Psoas muscle (tissue), 7 donors: ENCODE measurements at regions not wholly inside any gene's neighbourhood (a gene's known extent, or its start where the extent isn't known, plus 50 kb on each side); places are given as distances from the start of the nearest gene placed in this dataset.

ENCODE experiments used
- ATAC-seq, 4 donors: fragments of 200-7000 bp; cut with Tn5 transposase; one replicate each; pipeline ENCODE4 v1.9.1; 2020; ENCODE audit warnings: moderate library complexity in 3 of 4, mild to moderate bottlenecking in 2 of 4
- DNase-seq, 2 donors: peaks; one replicate each; pipeline ENCODE4 v3.0.0-alpha.2; 2020
- H3K27ac ChIP-seq: fragments of 200-600 bp; one replicate; pipeline ENCODE4 v1.8.0; 2022
- H3K27me3 ChIP-seq, 3 donors: fragments of 200-600 bp in 1 of 3; one replicate each; pipeline versions ENCODE4 v1.6.1 to v1.8.0; 2013 to 2022; ENCODE audit warnings: low read length in 2 of 3, mild to moderate bottlenecking in 2 of 3, moderate library complexity in 1 of 3; ENCODE audit not compliant: insufficient read depth in 3 of 3
- H3K36me3 ChIP-seq, 2 donors: fragments of 200-600 bp in 1 of 2; one replicate each; pipeline versions ENCODE4 v1.6.1 to v1.8.0; 2013 to 2022; ENCODE audit warnings: low read depth in 1 of 2, mild to moderate bottlenecking in 1 of 2, moderate library complexity in 1 of 2; ENCODE audit not compliant: insufficient read depth in 1 of 2
- H3K4me1 ChIP-seq: fragments of 200-600 bp; one replicate; pipeline ENCODE4 v1.8.0; 2022
- H3K4me3 ChIP-seq: fragments of 200-600 bp; one replicate; pipeline ENCODE4 v1.8.0; 2022; ENCODE audit warnings: mild to moderate bottlenecking
- H3K9me3 ChIP-seq: fragments of 200-600 bp; one replicate; pipeline ENCODE4 v1.8.0; 2022
- whole genome bisulfite sequencing, 3 donors: extraction: QIAGEN DNeasy Blood & Tissue Kit; methylation state at CpG; one replicate each; pipeline versions ENCODE4 v1.1.6 to v1.1.7; 2013; 5-methylcytosine and 5-hydroxymethylcytosine counted together
- intact Hi-C, 2 donors: fragments of 100-400 bp; cut with DNase I; formaldehyde crosslinking; loops; one replicate each; pipeline versions ENCODE4 v1.11.0 to v1.14.2; 2022
- TF ChIP-seq, protein P1 (sequence below): fragments of 200-600 bp; IDR thresholded peaks from one replicate; pipeline ENCODE4 v1.8.0; 2022; ENCODE audit warnings: antibody characterized with exemption
- donor health status: healthy with polysubstance abuse.
- donor health status: DM: no; HTN: no; CAD: no; lungs with moderate emphysema.
- donor health status: Bipolar disorder and iron deficiency.
- donor health status: healthy.
- donor health status: DM: yes; HTN: yes; CAD: no.
- donor health status: DM: no; HTN: no; CAD: no.
- donor health status: DM: yes; HTN: yes; CAD: no.

- TF ChIP-seq, protein P1, sequence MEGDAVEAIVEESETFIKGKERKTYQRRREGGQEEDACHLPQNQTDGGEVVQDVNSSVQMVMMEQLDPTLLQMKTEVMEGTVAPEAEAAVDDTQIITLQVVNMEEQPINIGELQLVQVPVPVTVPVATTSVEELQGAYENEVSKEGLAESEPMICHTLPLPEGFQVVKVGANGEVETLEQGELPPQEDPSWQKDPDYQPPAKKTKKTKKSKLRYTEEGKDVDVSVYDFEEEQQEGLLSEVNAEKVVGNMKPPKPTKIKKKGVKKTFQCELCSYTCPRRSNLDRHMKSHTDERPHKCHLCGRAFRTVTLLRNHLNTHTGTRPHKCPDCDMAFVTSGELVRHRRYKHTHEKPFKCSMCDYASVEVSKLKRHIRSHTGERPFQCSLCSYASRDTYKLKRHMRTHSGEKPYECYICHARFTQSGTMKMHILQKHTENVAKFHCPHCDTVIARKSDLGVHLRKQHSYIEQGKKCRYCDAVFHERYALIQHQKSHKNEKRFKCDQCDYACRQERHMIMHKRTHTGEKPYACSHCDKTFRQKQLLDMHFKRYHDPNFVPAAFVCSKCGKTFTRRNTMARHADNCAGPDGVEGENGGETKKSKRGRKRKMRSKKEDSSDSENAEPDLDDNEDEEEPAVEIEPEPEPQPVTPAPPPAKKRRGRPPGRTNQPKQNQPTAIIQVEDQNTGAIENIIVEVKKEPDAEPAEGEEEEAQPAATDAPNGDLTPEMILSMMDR: no peak
- DNase-seq (no peak), ATAC-seq (no peak)
- Histone ChIP-seq H3K27me3 (no peaks in the 10 kb centered on the region), H3K27ac (no peak overlapping the region), H3K4me1 (no peaks in the 10 kb centered on the region), H3K4me3 (no peak overlapping the region), H3K9me3 (no peaks in the 10 kb centered on the region), H3K36me3 (no peaks in the 10 kb centered on the region)
- WGBS, 3 donors: 42 to 44% (median 42%) methylated on average over 5 of the region's 5 CpGs
- intact Hi-C loops: no loop called here
These were observed 642.3 kb downstream of the RWDD3 start for GRCh38 chr1:95876276-95876675.

DNA sequence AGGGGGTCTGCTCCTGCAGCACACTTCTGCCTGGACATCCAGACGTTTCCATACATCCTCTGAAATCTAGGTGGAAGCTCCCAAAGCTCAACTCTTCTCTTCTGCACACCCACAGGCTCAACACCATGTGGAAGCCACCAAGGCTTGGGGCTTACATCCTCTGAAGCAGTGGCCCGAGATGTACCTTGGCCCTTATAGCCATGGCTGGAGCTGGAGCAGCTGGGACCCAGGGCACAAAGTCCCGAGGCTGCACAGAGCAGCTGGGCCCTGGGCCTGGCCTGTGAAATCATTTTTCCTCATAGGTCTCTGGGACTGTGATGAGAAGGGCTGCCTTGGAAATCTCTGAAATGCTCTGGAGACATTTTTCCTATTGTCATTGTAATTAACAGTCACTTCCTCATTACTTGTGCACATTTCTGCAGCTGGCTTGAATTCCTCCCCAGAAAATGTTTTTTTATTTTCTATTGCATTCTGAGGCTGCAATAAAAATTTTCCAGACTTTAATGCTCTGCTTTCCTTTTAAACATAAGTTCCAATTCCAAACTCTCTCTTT, 645.6 kb downstream of the RWDD3 start:
- no peak for DNase-seq
- WGBS, 3 donors: 42 to 50% (median 45%) methylated on average over 3 of the region's 3 CpGs
- intact Hi-C loops: no loop called here
- Histone ChIP-seq H3K4me3 (no peak overlapping the region), H3K27me3 (no peaks in the 10 kb centered on the region), H3K27ac (no peak overlapping the region), H3K36me3 (no peaks in the 10 kb centered on the region), H3K9me3 (no peaks in the 10 kb centered on the region), H3K4me1 (no peaks in the 10 kb centered on the region)
- TF ChIP-seq, protein P1: no peak
- ATAC-seq: no peak

DNA sequence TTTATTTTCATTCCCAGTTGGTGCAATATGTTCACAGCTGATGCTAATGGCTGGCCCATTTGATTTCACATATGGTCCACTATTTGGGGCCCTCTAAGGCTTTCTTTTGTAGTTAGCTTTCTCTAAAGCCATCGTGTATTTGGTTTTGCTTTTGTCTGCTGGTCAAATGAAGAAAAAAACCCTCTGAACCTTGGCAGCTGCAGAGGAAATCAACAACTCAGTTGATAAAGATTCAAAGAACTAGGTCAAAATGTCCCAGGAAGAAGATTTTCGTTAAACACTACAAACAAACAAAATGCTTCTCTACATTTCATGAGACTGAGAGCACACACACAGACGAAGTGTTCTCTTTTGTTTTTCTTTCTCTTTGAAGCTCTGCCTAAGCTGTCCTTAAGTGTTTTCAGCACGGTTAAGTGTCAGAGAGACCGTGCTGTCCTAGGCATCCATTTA, 655.0 kb downstream of the RWDD3 start:
- ATAC-seq: no peak
- Histone ChIP-seq H3K36me3 (no peaks in the 10 kb centered on the region), H3K27me3 (no peaks in the 10 kb centered on the region), H3K4me3 (no peak overlapping the region), H3K9me3 (no peaks in the 10 kb centered on the region), H3K27ac (no peak overlapping the region), H3K4me1 (no peaks in the 10 kb centered on the region)
- no peak for DNase-seq
- intact Hi-C loops: no loop called here
- TF ChIP-seq, protein P1: no peak
- WGBS, 3 donors: 8 to 12% (median 8%) methylated on average over 5 of the region's 5 CpGs

- TF ChIP-seq, protein P1: no peak
- ATAC-seq: no peak
- no peak for DNase-seq
These were observed 655.4 kb downstream of the RWDD3 start for GRCh38 chr1:95889400-95889799.

GRCh38 chr1:95893921-95894320, 659.9 kb downstream of the RWDD3 start:
- Histone ChIP-seq H3K9me3 (no peaks in the 10 kb centered on the region), H3K4me3 (no peak overlapping the region), H3K4me1 (no peaks in the 10 kb centered on the region), H3K27ac (no peak overlapping the region), H3K36me3 (no peaks in the 10 kb centered on the region), H3K27me3 (no peaks in the 10 kb centered on the region)
- TF ChIP-seq, protein P1: no peak
- intact Hi-C loops: no loop called here
- 94 to 97% (median 96%) methylated on average over 2 of the region's 2 CpGs for WGBS, 3 donors
- no peak for ATAC-seq
- no peak for DNase-seq

More at GRCh38 chr1:95889400-95889799, 655.4 kb downstream of the RWDD3 start:
- no peaks in the 10 kb centered on the region for H3K9me3 ChIP-seq
- intact Hi-C loops: no loop called here
- H3K4me1 ChIP-seq: no peaks in the 10 kb centered on the region
- 44 to 50% (median 46%) methylated on average over 3 of the region's 3 CpGs for WGBS, 3 donors
- H3K27me3 ChIP-seq: no peaks in the 10 kb centered on the region
- no peaks in the 10 kb centered on the region for H3K36me3 ChIP-seq
- no peak overlapping the region for H3K27ac ChIP-seq
- H3K4me3 ChIP-seq: no peak overlapping the region
